PC-3 (cell line): ENCODE measurements at regions not wholly inside any gene's neighbourhood (a gene's known extent, or its start where the extent isn't known, plus 50 kb on each side); places are given as distances from the start of the nearest gene placed in this dataset.

ENCODE experiments used
- CTCF ChIP-seq: fragments of 300-600 bp; sonication (generic); conservative IDR thresholded peaks from 2 replicates; pipeline ENCODE4 v1.5.1; 2017; ENCODE audit warnings: antibody characterized with exemption, low read depth, mild to moderate bottlenecking, low read length
- EZH2 ChIP-seq: fragments of 300-600 bp; sonication (generic); IDR thresholded peaks from one replicate; pipeline ENCODE4 v1.6.1; 2017; ENCODE audit warnings: antibody characterized with exemption, mild to moderate bottlenecking, low read length; ENCODE audit not compliant: unreplicated experiment

- TF ChIP-seq CTCF = no peak
- no peak for TF ChIP-seq EZH2
Observed at GRCh38 chr12:131350943-131351318, 360.0 kb upstream of the SFSWAP start.
